GM21360 (cell line): ENCODE measurements at regions not wholly inside any gene's neighbourhood (a gene's known extent, or its start where the extent isn't known, plus 50 kb on each side); places are given as distances from the start of the nearest gene placed in this dataset.
A peak's percentile ranks its signal among the peaks of the same experiment; 100 is the strongest.
"Not testable (repeated sequence)": the region's sequence is repeated elsewhere in the genome, so short reads cannot be mapped to it uniquely, and the experiment has no call there.

Experiments used
- ATAC-seq: cut with Tn5 transposase; IDR thresholded peaks from one replicate; pipeline ENCODE4 v1.9.1; 2021; ENCODE audit warnings: mild to moderate bottlenecking, moderate library complexity; ENCODE audit not compliant: unreplicated experiment

DNA sequence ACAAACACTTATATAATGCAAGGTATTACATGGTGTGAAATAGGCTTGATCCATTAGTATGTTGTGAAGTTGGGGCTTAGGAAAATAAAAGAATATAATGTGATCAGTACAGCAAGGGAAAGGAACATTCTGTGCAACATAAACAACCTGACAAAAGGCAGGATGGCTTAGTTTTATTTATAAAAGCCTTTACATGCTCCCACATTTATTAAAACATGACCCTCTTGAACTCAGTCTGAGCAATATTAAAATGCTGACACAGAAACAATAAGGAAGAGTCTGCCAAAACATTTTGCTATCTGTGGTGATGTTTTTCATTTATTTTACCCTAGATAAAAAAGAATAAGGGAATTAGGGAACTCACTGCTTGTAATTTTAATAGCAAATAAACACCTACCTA, 519.7 kb downstream of the PCDH7 start:
- ATAC-seq, result no peak

DNA sequence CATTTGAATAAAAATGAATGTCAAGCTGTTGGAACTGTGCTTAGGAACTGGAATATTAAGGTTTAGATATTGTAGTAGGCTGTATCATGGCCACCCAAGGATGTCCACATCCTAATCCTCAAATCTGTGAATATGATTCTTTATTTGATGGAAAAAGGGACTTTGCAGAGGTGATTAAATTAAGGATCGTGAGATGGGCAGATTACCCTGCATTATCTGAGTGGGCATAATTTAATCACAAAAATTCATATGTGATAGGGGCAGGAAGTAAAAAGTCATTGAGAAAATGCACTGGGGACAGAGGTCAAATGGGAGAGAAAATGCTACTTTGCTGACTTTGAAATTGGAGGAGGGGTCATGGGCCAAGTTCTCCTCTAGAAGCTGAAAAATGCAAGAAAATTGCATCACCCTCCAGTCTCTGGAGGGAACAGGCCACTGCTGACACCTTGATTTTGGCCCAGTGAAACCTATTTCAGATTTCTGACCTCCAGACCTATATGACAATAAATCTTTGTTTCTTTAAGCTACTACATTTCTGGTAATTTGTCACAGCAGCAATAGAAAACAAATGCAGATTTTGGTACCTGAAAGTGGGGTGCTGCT, 521.4 kb downstream of the PCDH7 start:
- ATAC-seq, result no peak

DNA sequence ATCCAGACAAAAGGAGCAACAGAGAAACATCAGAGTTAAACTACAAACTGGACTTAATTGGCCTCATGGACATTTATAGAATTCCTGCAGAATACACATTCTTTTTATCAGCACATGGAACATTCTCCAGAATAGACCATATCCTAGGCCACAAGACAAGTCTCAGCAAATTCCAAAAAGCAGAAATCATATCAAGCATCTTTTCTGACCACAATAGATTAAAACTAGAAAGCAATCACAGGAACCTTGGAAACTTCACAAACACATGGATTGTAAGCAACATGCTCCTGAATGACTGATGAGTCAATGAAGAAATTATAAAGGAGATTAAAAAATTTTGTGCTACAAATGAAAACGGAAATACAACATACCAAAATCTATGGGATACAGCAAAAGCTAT, 526.7 kb downstream of the PCDH7 start:
- ATAC-seq, result no peak

DNA sequence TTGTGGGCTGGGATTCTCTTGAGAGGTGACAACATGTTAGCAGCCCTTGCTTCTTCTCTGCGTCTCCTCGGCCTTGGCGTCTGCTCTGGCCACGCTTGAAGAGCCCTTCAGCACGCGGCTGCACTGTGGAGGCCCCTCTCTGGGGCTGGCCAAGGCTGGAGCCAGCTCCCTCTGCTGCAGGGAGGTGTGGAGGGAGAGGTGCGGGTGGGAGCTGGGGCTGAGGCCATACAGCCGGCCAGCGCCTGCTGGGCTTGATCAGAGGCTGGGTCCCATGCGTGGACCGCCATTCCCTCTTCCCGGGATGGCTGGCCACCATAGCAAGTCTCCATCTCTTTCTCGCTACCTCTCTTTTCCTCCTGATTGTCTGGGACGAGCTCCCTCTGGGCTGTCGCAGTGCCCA, 539.0 kb downstream of the PCDH7 start:
- ATAC-seq, result no peak

DNA sequence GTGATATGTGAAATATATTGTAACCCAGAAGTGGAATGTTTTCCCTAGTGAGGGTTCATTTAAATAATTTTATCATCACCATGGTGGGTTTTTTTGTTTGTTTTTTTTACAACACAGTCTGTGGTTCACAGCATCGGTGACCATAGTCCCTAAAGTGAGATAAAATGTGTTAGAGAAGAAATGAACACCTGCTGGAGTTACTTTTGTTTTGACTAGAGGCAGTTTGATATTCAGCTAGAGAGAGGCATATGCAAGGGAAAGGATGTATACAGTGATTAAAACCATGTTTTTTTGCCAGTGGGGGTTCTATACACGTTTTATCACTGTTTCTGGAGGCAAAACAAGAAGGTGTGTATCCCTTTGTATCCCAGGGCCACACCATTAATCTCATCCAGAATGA, 541.5 kb downstream of the PCDH7 start:
- no peak for ATAC-seq

DNA sequence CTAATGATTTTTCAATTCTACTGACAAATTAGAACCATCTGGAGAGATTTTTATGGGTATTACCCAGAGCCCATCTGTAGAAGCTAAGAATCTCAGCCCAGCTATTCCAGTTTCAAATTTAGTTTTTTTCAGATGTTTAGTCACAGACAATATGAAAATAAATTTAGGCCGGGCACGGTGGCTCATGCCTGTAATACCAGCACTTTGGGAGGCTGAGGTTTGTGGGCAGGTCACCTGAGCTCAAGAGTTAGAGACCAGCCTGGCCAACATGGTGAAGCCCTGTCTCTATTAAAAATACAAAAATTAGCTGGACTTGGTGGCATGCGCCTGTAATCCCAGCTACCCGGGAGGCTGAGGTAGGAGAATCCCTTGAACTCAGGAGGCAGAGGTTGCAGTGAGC, 545.9 kb downstream of the PCDH7 start:
- not testable (repeated sequence) for ATAC-seq

DNA sequence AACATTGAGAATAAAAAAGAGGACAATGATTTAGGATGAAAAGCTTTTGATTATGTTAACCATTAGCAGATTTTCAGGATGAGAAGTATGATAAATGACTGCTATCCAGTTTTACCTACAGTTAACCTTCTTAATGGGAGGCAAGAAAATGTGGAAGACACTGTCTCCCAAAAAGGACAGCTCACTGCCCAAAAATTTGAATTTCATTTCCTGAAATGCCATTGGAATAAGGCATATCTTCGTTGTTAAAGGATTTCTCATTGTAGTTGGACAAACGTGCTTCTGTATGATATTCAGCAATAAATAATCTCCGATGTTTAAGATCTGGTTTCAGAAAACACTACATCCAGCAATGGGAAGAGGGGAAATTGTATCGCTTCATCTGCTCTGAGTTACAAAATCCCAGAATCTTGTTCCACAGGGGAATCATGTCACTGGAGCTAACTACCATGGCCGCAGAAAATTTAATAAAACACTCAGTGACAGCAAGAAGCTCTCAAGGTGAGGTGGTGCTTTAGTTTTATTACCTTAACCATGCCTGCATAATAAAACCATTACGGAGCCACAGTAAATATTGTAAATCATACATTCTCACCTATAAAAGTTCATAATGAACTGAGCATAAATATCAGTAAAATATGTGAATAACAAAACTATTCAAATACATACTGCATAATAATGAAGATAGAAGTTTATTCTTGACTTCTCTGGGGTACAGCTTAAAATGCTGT, 552.3 kb downstream of the PCDH7 start:
- no peak for ATAC-seq

DNA sequence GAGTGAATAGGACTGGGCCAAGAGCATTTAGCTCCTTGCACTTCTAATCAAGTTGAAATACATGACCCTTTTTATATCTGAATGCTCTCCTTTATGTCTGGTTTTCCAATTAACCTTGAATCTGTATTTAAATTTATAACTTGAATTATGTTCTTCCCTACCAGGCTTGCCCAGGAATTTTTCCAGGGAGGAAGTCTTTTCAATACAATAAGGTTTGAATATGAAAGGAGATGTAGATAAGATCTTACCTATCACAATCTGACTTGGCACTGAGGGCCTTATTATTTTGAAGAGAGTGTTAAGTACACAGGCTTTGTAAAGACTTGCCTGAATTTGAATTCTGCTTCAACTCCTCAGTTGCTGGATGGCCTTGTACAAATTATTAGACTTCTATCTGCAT, 555.7 kb downstream of the PCDH7 start:
- no peak for ATAC-seq

DNA sequence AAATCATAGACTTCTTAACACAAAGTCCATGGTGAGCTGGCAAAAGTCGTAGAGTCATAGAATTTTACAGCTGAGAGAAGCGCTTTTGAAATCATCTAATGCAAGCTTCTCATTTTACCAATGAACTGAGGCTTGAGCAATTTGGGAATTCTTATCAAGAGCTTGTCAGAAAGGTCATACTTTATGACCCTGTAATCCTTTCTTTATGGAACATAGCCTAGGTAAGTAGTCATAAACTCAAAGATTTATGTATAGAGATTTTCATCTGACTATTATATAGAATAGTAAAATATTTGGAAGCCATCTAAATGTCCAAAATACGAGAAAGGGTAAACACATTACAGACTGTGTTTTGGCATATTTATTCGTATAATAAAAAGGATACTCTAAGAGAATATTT, 563.5 kb downstream of the PCDH7 start:
- ATAC-seq, result no peak

DNA sequence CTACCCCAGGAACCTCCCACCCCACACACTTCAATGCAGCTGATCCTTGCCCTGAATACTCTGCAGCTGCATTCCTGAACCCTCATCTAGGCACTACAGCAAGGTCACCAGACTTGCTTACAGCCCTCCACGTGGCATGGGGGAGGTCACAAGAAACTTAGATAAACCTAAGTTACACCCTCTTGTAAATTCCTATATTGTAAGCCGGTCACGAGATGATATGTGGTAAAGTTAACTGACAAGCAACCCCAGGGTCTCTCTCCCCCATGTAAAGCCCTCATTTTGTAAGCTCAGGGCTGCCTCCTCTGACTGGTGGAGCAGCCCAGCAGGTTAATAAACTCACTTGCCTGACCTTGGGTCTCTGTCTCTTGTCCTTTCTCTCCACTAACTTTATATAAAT, 570.7 kb downstream of the PCDH7 start:
- peak; percentile 50 for ATAC-seq

DNA sequence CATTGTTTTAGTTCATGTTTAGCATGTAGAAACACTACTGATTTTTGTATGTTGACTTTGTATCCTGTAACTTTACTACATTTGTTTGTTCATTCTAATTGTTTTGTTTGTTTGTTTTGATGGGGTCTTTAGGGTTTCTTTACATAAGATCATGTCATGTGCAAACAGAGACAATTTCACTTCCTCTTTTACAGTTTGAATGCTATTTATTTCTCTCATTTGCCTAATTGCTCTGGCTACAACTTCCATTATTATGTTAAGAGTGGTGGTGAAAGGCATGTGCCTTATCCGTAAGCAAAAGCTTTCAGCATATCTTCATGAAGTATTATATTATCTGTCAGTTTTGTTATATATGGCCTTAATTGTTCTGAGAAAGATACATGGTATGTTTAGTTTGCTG, 571.1 kb downstream of the PCDH7 start:
- ATAC-seq, result peak; percentile 96

DNA sequence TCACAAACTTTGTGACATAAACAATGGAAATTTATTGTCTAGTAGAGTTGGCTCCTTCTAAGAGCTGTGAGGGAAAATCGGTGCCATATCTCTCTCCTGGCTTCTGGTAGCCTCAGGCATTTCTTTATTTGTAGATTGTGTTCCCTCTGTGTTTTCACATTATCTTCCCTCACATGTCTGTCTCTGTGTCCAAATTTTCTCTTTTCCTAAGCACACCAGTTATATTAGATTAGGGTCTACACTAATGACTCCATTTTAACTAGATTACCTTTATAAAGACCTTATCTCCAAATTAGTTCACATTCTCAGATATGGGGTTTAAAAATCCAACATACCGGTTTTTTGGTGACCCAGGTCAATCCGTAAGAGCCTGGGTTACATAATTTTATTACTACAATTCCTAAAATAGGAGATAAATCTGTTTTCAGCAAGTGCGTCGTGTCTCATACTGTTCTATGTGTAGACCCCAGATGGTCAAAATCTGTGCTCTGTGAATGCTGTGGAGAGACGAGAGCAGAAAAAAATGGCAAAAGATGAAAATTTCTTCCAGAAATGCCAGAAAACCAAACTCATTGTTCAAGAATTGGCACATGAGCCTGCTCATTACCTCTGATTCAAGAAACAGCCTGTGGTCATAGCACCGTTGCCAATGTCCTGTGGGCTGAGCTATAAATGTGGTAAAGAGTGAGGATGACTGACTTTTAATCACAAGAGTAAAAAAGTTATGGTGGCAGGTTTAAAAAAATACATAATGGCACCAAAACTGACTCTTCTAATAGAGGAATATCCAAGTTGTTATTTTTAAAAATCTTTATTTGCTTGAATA, 574.7 kb downstream of the PCDH7 start:
- no peak for ATAC-seq

DNA sequence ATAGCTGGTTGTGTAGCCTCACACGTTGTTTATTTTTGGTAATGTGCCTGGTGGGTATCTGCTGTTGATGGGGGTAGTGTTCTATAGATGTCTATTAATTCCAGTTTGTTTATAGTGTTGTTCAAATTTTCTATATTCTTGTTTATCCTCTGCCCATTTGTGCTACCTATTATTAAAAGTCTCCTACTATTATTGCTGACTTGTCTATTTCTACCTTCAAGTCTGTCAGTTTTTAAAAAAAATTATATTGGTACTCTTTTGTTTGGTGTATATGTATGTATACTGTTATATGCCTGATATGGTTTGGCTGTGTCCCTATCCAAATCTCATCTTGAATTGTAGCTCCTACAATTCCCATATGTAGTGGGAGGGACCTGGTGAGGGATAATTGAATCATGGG, 578.6 kb downstream of the PCDH7 start:
- ATAC-seq, result no peak

DNA sequence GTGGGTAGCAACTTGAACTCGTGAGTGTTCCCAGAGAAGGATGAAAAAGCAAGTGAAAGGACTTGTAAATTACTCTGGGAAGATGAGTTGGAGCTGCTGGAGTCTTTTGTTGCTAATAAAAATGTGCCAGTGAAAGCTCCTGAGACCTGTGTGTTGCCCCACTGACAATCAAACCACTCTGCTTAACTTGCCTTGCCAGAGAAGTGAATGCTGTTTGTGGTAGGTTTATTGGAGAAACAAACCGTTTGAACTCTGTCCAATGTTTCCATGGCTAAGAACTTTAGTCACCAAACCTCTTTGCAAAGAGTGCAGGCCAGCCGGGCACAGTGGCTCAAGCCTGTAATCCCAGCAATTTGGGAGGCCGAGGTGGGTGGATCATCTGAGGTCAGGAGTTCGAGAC, 586.9 kb downstream of the PCDH7 start:
- ATAC-seq, result no peak

DNA sequence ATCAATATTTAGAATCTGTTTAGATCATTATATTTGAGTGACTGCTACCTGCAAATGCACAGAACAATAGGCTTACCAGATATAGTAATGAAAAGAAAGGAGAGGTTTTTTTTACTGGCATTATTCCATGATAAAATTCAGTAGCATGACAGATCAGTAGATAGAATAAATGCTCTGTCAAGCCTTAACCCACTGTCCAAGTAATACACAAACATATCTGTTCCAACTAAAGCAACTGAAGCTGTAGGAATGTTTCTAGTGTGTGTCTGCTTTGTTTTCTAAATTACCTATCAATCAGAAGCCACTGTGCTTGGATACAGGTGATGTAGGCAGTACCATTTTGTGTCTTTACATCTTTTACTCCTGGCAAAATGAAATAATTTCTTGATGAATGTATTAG, 604.6 kb downstream of the PCDH7 start:
- no peak for ATAC-seq

DNA sequence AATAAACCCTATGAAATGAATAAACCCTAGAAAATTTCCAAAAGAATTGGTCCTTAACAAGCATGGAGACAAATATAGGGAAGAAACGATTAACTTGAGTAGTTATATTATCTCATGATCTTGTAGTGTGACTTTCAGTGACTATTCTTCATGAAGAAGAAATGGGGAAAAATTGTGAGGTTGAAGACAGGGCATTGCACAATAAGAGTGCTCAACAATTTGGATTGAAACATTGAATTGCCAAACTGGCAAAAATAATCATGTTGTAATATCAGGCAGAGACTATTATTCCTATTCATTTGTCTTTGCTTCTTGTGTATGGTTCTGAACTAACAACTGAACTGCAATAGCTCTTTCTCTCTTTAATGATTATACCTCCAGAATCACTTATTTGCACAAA, 605.1 kb downstream of the PCDH7 start:
- ATAC-seq, result no peak

DNA sequence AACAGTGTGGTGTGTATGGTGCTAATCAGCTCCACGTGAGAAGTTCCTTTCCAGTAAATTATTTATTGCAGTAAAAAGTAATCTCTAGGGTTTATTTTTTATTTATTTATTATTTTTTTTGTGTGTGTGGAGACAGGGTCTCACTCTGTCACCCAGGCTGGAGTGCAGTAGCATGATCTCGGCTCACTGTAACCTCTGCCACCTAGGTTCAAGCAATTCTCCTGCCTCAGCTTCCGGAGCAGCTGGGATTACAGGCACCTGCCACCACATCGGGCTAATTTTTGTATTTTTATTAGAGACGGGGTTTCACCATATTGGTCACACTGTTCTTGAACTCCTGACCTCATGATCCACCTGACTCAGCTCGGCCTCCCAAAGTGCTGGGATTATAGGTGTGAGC, 606.9 kb downstream of the PCDH7 start:
- no peak for ATAC-seq

DNA sequence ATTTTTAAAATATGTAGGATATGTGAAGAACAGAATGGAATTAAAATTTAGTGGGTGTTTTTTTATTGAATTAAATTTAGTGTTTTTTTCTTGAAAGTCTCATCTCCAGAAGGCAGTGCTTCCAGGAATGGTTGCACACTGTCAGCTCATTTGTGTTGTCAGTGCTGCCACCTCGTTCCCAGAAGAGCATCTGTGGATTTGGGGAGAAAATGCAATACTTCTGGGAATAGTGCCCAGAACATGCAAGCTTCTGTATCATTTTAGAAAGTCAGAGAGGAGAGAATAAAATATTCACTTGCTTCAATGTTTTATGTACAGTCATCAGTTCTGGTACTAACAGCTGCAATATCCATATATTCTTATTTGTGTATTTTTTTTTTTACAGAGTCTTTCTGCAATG, 608.8 kb downstream of the PCDH7 start:
- no peak for ATAC-seq

DNA sequence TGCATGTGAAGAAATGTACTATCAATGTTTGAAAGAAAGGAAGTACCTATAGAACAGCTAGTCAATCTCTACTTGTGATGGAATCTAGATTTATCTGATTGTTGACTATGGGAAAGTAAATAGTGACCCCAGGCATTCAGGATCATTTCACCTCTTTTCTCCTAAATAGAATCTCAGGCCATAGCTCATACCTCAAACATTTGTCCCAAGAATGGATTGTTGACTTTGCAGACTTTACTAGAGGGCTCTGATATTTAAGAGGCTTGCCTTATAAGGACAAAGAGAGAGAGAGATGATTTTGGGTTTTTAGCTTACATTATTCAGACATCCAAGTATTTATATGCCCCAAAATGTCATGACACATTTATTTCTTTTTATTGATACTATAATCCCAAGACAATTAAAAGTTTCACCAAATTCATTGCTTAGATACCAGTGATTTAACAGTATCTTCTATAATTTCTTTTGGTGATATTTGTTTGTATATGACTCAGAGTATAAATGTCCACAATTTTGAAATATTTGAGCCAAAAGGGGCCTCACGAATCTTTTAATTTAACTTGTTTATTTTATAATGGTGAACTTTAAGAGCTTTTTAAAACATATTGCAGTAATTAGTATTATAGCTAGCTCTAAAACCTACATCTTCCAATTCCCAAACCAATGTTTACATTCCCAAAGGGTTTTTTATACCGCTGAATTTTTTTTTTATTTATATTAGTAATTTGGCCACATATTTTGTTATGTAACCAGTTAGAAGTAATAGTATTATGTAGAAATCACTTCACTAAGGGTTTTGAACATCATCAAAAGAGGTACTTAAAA, 614.1 kb downstream of the PCDH7 start:
- ATAC-seq, result no peak

DNA sequence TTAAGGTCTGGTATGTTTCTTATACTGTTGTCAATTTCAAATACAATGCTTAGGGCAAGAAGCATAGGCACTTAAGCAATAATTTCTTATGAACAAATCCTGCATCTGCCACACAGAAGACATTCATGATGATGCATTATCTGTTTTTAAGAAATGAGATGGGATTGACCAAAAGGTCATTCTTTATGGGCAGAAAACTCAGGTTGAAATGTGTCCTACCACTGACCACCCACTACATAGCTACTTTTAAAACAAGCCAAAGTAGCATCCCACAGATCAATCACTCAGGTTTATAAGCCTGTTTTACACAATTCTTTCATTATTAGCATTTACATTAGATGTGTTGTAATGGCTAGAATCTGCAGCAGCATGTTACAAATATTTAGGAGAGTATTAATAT, 617.8 kb downstream of the PCDH7 start:
- ATAC-seq, result no peak
